ENCODE measurements at regions not wholly inside any gene's neighbourhood (a gene's known extent, or its start where the extent isn't known, plus 50 kb on each side); places are given as distances from the start of the nearest gene placed in this dataset.

- WGBS, 2 donors (ENCODE audit: low coverage in 1 of 2): 85 to 100% methylated on average over 2 of the region's 2 CpGs
- TF ChIP-seq POLR2AphosphoS5 (IDR thresholded peaks at IDR 0.05) (no peak), EP300 (IDR thresholded peaks at IDR 0.05) (no peak), POLR2A (IDR thresholded peaks at IDR 0.05) (no peak), CTCF (IDR thresholded peaks at IDR 0.05) (no peak)
- Histone ChIP-seq H3K4me1 (no peaks in the 10 kb centered on the region), H3K36me3 (no peaks in the 10 kb centered on the region), H3K27me3 (no peaks in the 10 kb centered on the region), H3K27ac (no peak overlapping the region), H3K9me3 (no peaks in the 10 kb centered on the region), H3K4me3 (no peak overlapping the region)
- no peak for ATAC-seq
These were observed 511.0 kb downstream of the INSC start for GRCh38 chr11:15625691-15626090.

GRCh38 chr11:15627560-15627959, 512.8 kb downstream of the INSC start:
- no peaks in the 10 kb centered on the region for H3K4me1 ChIP-seq
- TF ChIP-seq EP300 (IDR thresholded peaks at IDR 0.05) (no peak), CTCF (IDR thresholded peaks at IDR 0.05) (no peak), POLR2AphosphoS5 (IDR thresholded peaks at IDR 0.05) (no peak), POLR2A (IDR thresholded peaks at IDR 0.05) (no peak)
- no peak overlapping the region for H3K4me3 ChIP-seq
- no peaks in the 10 kb centered on the region for H3K9me3 ChIP-seq
- H3K27ac ChIP-seq: no peak overlapping the region
- H3K36me3 ChIP-seq: no peaks in the 10 kb centered on the region
- H3K27me3 ChIP-seq: no peaks in the 10 kb centered on the region
- ATAC-seq: no peak

DNA sequence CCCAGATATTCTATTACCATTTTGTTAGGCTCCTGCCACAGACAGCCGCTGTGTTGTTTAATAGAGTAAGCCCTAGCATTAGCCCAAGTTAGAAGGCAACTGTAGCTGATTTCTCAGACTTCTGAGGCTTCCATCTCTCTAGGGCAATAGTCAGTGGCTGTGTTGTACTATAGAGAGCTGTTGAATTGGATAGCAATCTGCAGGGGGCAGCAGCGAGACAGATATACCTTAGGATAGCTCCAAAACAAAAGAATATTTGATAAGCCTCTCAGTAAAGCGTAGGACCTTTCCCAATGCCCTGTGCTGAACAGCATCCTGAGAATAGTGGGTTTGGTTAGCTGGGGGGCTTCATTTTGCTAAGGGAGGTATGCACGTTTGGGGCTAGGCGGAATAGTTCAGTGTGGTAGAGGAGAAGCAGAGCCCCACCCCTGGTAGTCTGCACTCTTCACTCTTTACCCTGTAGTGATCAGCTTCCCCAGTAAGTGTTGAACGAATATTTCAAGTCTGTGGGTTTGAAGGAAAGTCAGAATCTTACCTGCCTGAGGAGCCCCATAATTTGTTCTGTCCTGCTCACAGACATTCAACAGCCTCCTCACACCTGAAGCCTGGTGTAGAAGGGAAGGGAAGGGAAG, 515.1 kb downstream of the INSC start:
- ATAC-seq: no peak
- whole genome bisulfite sequencing, 2 donors (ENCODE audit: low coverage in 1 of 2): 66 to 85% methylated on average over 5 to 6 of the region's 6 CpGs
- Histone ChIP-seq H3K9me3 (no peaks in the 10 kb centered on the region), H3K36me3 (no peaks in the 10 kb centered on the region), H3K27me3 (no peaks in the 10 kb centered on the region), H3K4me3 (no peak overlapping the region), H3K4me1 (no peaks in the 10 kb centered on the region), H3K27ac (no peak overlapping the region)
- TF ChIP-seq POLR2AphosphoS5 (IDR thresholded peaks at IDR 0.05) (no peak), POLR2A (IDR thresholded peaks at IDR 0.05) (no peak), EP300 (IDR thresholded peaks at IDR 0.05) (no peak), CTCF (IDR thresholded peaks at IDR 0.05) (no peak)

GRCh38 chr11:15630896-15631295, 516.2 kb downstream of the INSC start:
- Histone ChIP-seq H3K36me3 (no peaks in the 10 kb centered on the region), H3K27ac (no peak overlapping the region)

More at GRCh38 chr11:15630896-15631295, 516.2 kb downstream of the INSC start:
- H3K27me3 ChIP-seq: no peaks in the 10 kb centered on the region
- H3K4me3 ChIP-seq: no peak overlapping the region
- 54 to 93% methylated on average over 1 of the region's 2 CpGs for WGBS, 2 donors (ENCODE audit: low coverage in 1 of 2)
- ATAC-seq: no peak
- H3K4me1 ChIP-seq: no peaks in the 10 kb centered on the region
- no peak for TF ChIP-seq POLR2AphosphoS5 (IDR thresholded peaks at IDR 0.05)
- no peak for TF ChIP-seq CTCF (IDR thresholded peaks at IDR 0.05)
- TF ChIP-seq EP300 (IDR thresholded peaks at IDR 0.05): no peak
- no peak for TF ChIP-seq POLR2A (IDR thresholded peaks at IDR 0.05)
- H3K9me3 ChIP-seq: no peaks in the 10 kb centered on the region
